Gastrocnemius medialis (tissue), 4 donors: ENCODE measurements at regions not wholly inside any gene's neighbourhood (a gene's known extent, or its start where the extent isn't known, plus 50 kb on each side); places are given as distances from the start of the nearest gene placed in this dataset.

Source experiments
- ATAC-seq, 2 donors: fragments of 150-250 bp; one replicate each; pipeline ENCODE4 v1.9.1; 2016
- DNase-seq, 2 donors: peaks; one replicate each; pipeline ENCODE4 v3.0.0-alpha.2; 2019
- H3K27ac ChIP-seq, 4 donors: fragments of 200-600 bp; sonication (generic); 1 replicate in 1 of 4; 2 replicates in 3 of 4; pipeline ENCODE4 v1.5.1; 2016 to 2018; ENCODE audit warnings: mild to moderate bottlenecking in 2 of 4, moderate library complexity in 1 of 4
- H3K27me3 ChIP-seq, 3 donors: fragments of 200-600 bp; sonication (generic) in 2 of 3; 1 replicate in 1 of 3; 2 replicates in 2 of 3; pipeline versions ENCODE4 v1.5.1 to v1.6.0; 2016 to 2019; ENCODE audit warnings: mild to moderate bottlenecking in 1 of 3, moderate library complexity in 1 of 3
- H3K36me3 ChIP-seq, 2 donors: fragments of 200-600 bp; sonication (generic) in 1 of 2; one replicate each; pipeline ENCODE4 v1.5.1; 2017 to 2018
- H3K4me1 ChIP-seq, 2 donors: fragments of 200-600 bp; sonication (generic) in 1 of 2; one replicate each; pipeline ENCODE4 v1.5.1; 2016 to 2017; ENCODE audit warnings: mild to moderate bottlenecking in 2 of 2
- H3K4me3 ChIP-seq, 4 donors: fragments of 200-600 bp; sonication (generic) in 3 of 4; 1 replicate in 1 of 4; 2 replicates in 3 of 4; pipeline ENCODE4 v1.5.1; 2016 to 2019; ENCODE audit warnings: mild to moderate bottlenecking in 2 of 4
- H3K9me3 ChIP-seq, 3 donors: fragments of 200-600 bp; sonication (generic) in 2 of 3; 1 replicate in 1 of 3; 2 replicates in 2 of 3; pipeline ENCODE4 v1.5.1; 2016 to 2019
- CTCF ChIP-seq, 5 experiments: fragments of 450-650 bp in 3 of 5; fragments of 200-600 bp in 2 of 5; sonication (generic) in 2 of 5; IDR thresholded peaks in 4 of 5; conservative IDR thresholded peaks in 1 of 5; 1 replicate in 4 of 5; 2 replicates in 1 of 5; pipeline ENCODE4 v1.5.1; 2016 to 2019; ENCODE audit warnings: antibody characterized with exemption in 5 of 5, mild to moderate bottlenecking in 3 of 5, moderate library complexity in 3 of 5
- POLR2A ChIP-seq, 2 donors: fragments of 450-650 bp; IDR thresholded peaks; one replicate each; pipeline ENCODE4 v1.6.1; 2017; ENCODE audit warnings: antibody characterized with exemption in 2 of 2, mild to moderate bottlenecking in 2 of 2, moderate library complexity in 2 of 2
- in situ Hi-C, 4 donors: fragments of 200-750 bp; cut with MboI; loops; one replicate each; pipeline versions ENCODE4 v1.15.0 to v1.8.0; 2017; ENCODE audit warnings: low sequenced_read_pairs in 4 of 4
- intact Hi-C: fragments of 100-400 bp; cut with DNase I; formaldehyde crosslinking; loops from one replicate; pipeline ENCODE4 v1.15.1; 2023; ENCODE audit warnings: low total_unique reads

- ATAC-seq (peak in 1 of 2 donors; percentile 21), DNase-seq (no peak)
- peak in 4 of 5 experiments; percentile 15 to 70 (median 60) for TF ChIP-seq CTCF (IDR thresholded peaks at IDR 0.05 in 4 of 5, conservative IDR thresholded peaks at IDR 0.05 in 1 of 5)
- no peak for TF ChIP-seq POLR2A (IDR thresholded peaks at IDR 0.05)
- H3K27ac ChIP-seq = no peak overlapping the region
- intact Hi-C loops (no loop called here), in situ Hi-C loops (no loop called here)
- H3K9me3 ChIP-seq = no peaks in the 10 kb centered on the region
- no peaks in the 10 kb centered on the region for H3K4me1 ChIP-seq
- H3K4me3 ChIP-seq = peak overlapping the region in 1 of 4 donors; percentile 27
- peaks cover 13 to 48% (median 24%) of the 10 kb centered on the region in 3 donors for H3K27me3 ChIP-seq
- no peaks in the 10 kb centered on the region for H3K36me3 ChIP-seq
These were observed 106.8 kb upstream of the NKX1-1 start for GRCh38 chr4:1512738-1513660.

- H3K27me3 ChIP-seq = peaks cover 9 to 46% (median 24%) of the 10 kb centered on the region in 3 donors
- no peak for ATAC-seq
These were observed 106.0 kb upstream of the NKX1-1 start for GRCh38 chr4:1512051-1512737.

GRCh38 chr4:1511441-1512041, 105.3 kb upstream of the NKX1-1 start:
- intact Hi-C loops = no loop called here
- peak overlapping the region in 1 of 4 donors; percentile 21 for H3K4me3 ChIP-seq
- ATAC-seq = peak in 1 of 2 donors; percentile 75
- peaks cover 9 to 41% (median 19%) of the 10 kb centered on the region in 3 donors for H3K27me3 ChIP-seq
- in situ Hi-C loops = no loop called here
- no peak overlapping the region for H3K27ac ChIP-seq
- H3K36me3 ChIP-seq = no peaks in the 10 kb centered on the region
- no peak for TF ChIP-seq POLR2A (IDR thresholded peaks at IDR 0.05)
- no peak for TF ChIP-seq CTCF (IDR thresholded peaks at IDR 0.05 in 4 of 5, conservative IDR thresholded peaks at IDR 0.05 in 1 of 5)
- H3K9me3 ChIP-seq = no peaks in the 10 kb centered on the region
- no peaks in the 10 kb centered on the region for H3K4me1 ChIP-seq
- DNase-seq = peak; percentile 9 to 20

More at GRCh38 chr4:1512051-1512737, 106.0 kb upstream of the NKX1-1 start:
- Histone ChIP-seq H3K4me3 (peak overlapping the region in 1 of 4 donors; percentile 17), H3K9me3 (no peaks in the 10 kb centered on the region), H3K36me3 (no peaks in the 10 kb centered on the region), H3K27ac (peak overlapping the region in 1 of 4 donors; percentile 39), H3K4me1 (no peaks in the 10 kb centered on the region)
- in situ Hi-C loops (no loop called here), intact Hi-C loops (no loop called here)
- no peak for DNase-seq
- TF ChIP-seq POLR2A (IDR thresholded peaks at IDR 0.05) (no peak), CTCF (IDR thresholded peaks at IDR 0.05 in 4 of 5, conservative IDR thresholded peaks at IDR 0.05 in 1 of 5) (no peak)

- in situ Hi-C loops = no loop called here
- Histone ChIP-seq H3K4me1 (no peaks in the 10 kb centered on the region), H3K27ac (no peak overlapping the region), H3K4me3 (peak overlapping the region in 1 of 4 donors; percentile 21), H3K27me3 (peaks cover 12 to 37% (median 19%) of the 10 kb centered on the region in 3 donors), H3K9me3 (no peaks in the 10 kb centered on the region), H3K36me3 (no peaks in the 10 kb centered on the region)
- no peak for TF ChIP-seq CTCF (IDR thresholded peaks at IDR 0.05 in 4 of 5, conservative IDR thresholded peaks at IDR 0.05 in 1 of 5)
- no peak for TF ChIP-seq POLR2A (IDR thresholded peaks at IDR 0.05)
- ATAC-seq (no peak), DNase-seq (no peak)
- intact Hi-C loops = no loop called here
These were observed 104.7 kb upstream of the NKX1-1 start for GRCh38 chr4:1510931-1511330.
